ENCODE measurements at regions not wholly inside any gene's neighbourhood (a gene's known extent, or its start where the extent isn't known, plus 50 kb on each side); places are given as distances from the start of the nearest gene placed in this dataset.

GRCh38 chr11:33492596-33492995, 208.0 kb downstream of the C11orf91 start:
- ATAC-seq, result no peak
- no peak for DNase-seq
- intact Hi-C loops (cut with DNase I, micrococcal nuclease), result no loop called here

GRCh38 chr11:33490842-33491370, 209.7 kb downstream of the C11orf91 start:
- intact Hi-C loops (cut with DNase I, micrococcal nuclease), result no loop called here
- no peak for ATAC-seq
- DNase-seq, result no peak

GRCh38 chr11:33488971-33489370, 211.7 kb downstream of the C11orf91 start:
- intact Hi-C loops (cut with DNase I, micrococcal nuclease), result no loop called here
- no peak for ATAC-seq
- DNase-seq, result no peak

- ATAC-seq (no peak), DNase-seq (no peak)
- intact Hi-C loops (cut with DNase I, micrococcal nuclease), result no loop called here
Observed at GRCh38 chr11:33480626-33481025, 220.0 kb downstream of the C11orf91 start.

GRCh38 chr11:33479231-33479630, 221.4 kb downstream of the C11orf91 start:
- no peak for ATAC-seq
- no peak for DNase-seq
- intact Hi-C loops (cut with DNase I, micrococcal nuclease), result no loop called here

GRCh38 chr11:33478111-33478573, 221.0 kb downstream of the HIPK3 start:
- DNase-seq (no peak), ATAC-seq (no peak)
- intact Hi-C loops (cut with DNase I, micrococcal nuclease), result no loop called here

GRCh38 chr11:33476945-33477606, 219.9 kb downstream of the HIPK3 start:
- ATAC-seq (no peak), DNase-seq (no peak)
- intact Hi-C loops (cut with DNase I, micrococcal nuclease), result no loop called here

- intact Hi-C loops (cut with DNase I, micrococcal nuclease), result no loop called here
- ATAC-seq, result no peak
- no peak for DNase-seq
Observed at GRCh38 chr11:33475993-33476392, 218.8 kb downstream of the HIPK3 start.

- intact Hi-C loops (cut with DNase I, micrococcal nuclease), result no loop called here
- ATAC-seq (no peak), DNase-seq (no peak)
Observed at GRCh38 chr11:33474866-33475265, 217.7 kb downstream of the HIPK3 start.

GRCh38 chr11:33471541-33471940, 214.4 kb downstream of the HIPK3 start:
- ATAC-seq (no peak), DNase-seq (no peak)
- intact Hi-C loops (cut with DNase I, micrococcal nuclease), result no loop called here

GRCh38 chr11:33467966-33468365, 210.8 kb downstream of the HIPK3 start:
- DNase-seq (no peak), ATAC-seq (no peak)
- intact Hi-C loops (cut with DNase I, micrococcal nuclease), result no loop called here

GRCh38 chr11:33463059-33463458, 205.9 kb downstream of the HIPK3 start:
- ATAC-seq (no peak), DNase-seq (no peak)
- intact Hi-C loops (cut with DNase I, micrococcal nuclease), result no loop called here

- intact Hi-C loops (cut with DNase I, micrococcal nuclease), result no loop called here
- no peak for DNase-seq
- ATAC-seq, result no peak
Observed at GRCh38 chr11:33461369-33462125, 204.4 kb downstream of the HIPK3 start.

- intact Hi-C loops (cut with DNase I, micrococcal nuclease), result no loop called here
- no peak for ATAC-seq
- DNase-seq, result no peak
Observed at GRCh38 chr11:33457948-33458347, 200.8 kb downstream of the HIPK3 start.

GRCh38 chr11:33455867-33456463, 198.8 kb downstream of the HIPK3 start:
- intact Hi-C loops (cut with DNase I, micrococcal nuclease), result no loop called here
- ATAC-seq (no peak), DNase-seq (no peak)

- intact Hi-C loops (cut with DNase I, micrococcal nuclease), result no loop called here
- no peak for DNase-seq
- no peak for ATAC-seq
Observed at GRCh38 chr11:33454264-33454663, 197.1 kb downstream of the HIPK3 start.

GRCh38 chr11:33452836-33453624, 195.8 kb downstream of the HIPK3 start:
- DNase-seq (no peak), ATAC-seq (no peak)
- intact Hi-C loops (cut with DNase I, micrococcal nuclease), result no loop called here

- no peak for ATAC-seq
- intact Hi-C loops (cut with DNase I, micrococcal nuclease), result no loop called here
Observed at GRCh38 chr11:33451364-33451763, 194.2 kb downstream of the HIPK3 start.

GRCh38 chr11:33449798-33450197, 192.6 kb downstream of the HIPK3 start:
- intact Hi-C loops (cut with DNase I, micrococcal nuclease), result no loop called here
- no peak for ATAC-seq
- DNase-seq, result no peak

More at GRCh38 chr11:33451364-33451763, 194.2 kb downstream of the HIPK3 start:
- no peak for DNase-seq
